Natural killer cell treated with Interleukin-12 subunit alpha and Interleukin-12 subunit beta and Interleukin-15 and Interleukin-18, amount 100 ng/mL, for 72 hours (primary cell): ENCODE measurements at regions not wholly inside any gene's neighbourhood (a gene's known extent, or its start where the extent isn't known, plus 50 kb on each side); places are given as distances from the start of the nearest gene placed in this dataset.
"Not testable (repeated sequence)": the region's sequence is repeated elsewhere in the genome, so short reads cannot be mapped to it uniquely, and the experiment has no call there.

Source experiments
- ATAC-seq, 2 donors: fragments of 150-1000 bp; cut with Tn5 transposase in 1 of 2; sonication (Bioruptor Pico), chemical (Tn5 transposase) in 1 of 2; 2 replicates each; pipeline ENCODE4 v1.10.0; 2021
- DNase-seq: peaks from one replicate; pipeline ENCODE4 v3.0.0; 2022; ENCODE audit warnings: low spot score
- H3K27ac Mint-ChIP-seq, 2 donors: 1 replicate in 1 of 2; 2 replicates in 1 of 2; pipeline ENCODE4 v1.8.0; 2022; ENCODE audit warnings: mixed read lengths in 2 of 2, mild to moderate bottlenecking in 1 of 2, moderate library complexity in 1 of 2
- H3K27me3 Mint-ChIP-seq, 2 donors: 1 replicate in 1 of 2; 2 replicates in 1 of 2; pipeline ENCODE4 v1.8.0; 2022; ENCODE audit warnings: mixed read lengths in 2 of 2
- H3K36me3 Mint-ChIP-seq: one replicate; pipeline ENCODE4 v1.8.0; 2022; ENCODE audit warnings: mixed read lengths
- H3K4me1 Mint-ChIP-seq, 2 donors: 1 replicate in 1 of 2; 2 replicates in 1 of 2; pipeline ENCODE4 v1.8.0; 2022; ENCODE audit warnings: low read depth in 2 of 2, mixed read lengths in 2 of 2, mild to moderate bottlenecking in 1 of 2
- H3K4me3 Mint-ChIP-seq: one replicate; pipeline ENCODE4 v1.8.0; 2022; ENCODE audit warnings: mixed read lengths
- H3K9me3 Mint-ChIP-seq: 2 replicates; pipeline ENCODE4 v1.8.0; 2022; ENCODE audit warnings: mixed read lengths

GRCh38 chrX:122596998-122597397 lies 587.1 kb upstream of the GRIA3 start:
- no peak overlapping the region for H3K27ac Mint-ChIP-seq
- ATAC-seq (no peak), DNase-seq (no peak)
- no peaks in the 10 kb centered on the region for H3K36me3 Mint-ChIP-seq
- H3K4me1 Mint-ChIP-seq = no peaks in the 10 kb centered on the region
- H3K27me3 Mint-ChIP-seq = no peaks in the 10 kb centered on the region
- peaks cover 7% of the 10 kb centered on the region for H3K9me3 Mint-ChIP-seq
- H3K4me3 Mint-ChIP-seq = no peak overlapping the region

- peaks cover 13% of the 10 kb centered on the region for H3K9me3 Mint-ChIP-seq
- ATAC-seq (no peak), DNase-seq (no peak)
- no peak overlapping the region for H3K27ac Mint-ChIP-seq
- peaks cover 0 to 2% of the 10 kb centered on the region in 2 donors for H3K27me3 Mint-ChIP-seq
- H3K4me1 Mint-ChIP-seq = no peaks in the 10 kb centered on the region
- H3K36me3 Mint-ChIP-seq = no peaks in the 10 kb centered on the region
- H3K4me3 Mint-ChIP-seq = no peak overlapping the region
Observed at GRCh38 chrX:122622795-122623194, 561.3 kb upstream of the GRIA3 start.

- H3K9me3 Mint-ChIP-seq = peaks cover 8% of the 10 kb centered on the region
- ATAC-seq = no peak
- no peak overlapping the region for H3K4me3 Mint-ChIP-seq
- no peak overlapping the region for H3K27ac Mint-ChIP-seq
- H3K4me1 Mint-ChIP-seq = no peaks in the 10 kb centered on the region
- no peak for DNase-seq
- H3K36me3 Mint-ChIP-seq = no peaks in the 10 kb centered on the region
- peaks cover 0 to under 1% of the 10 kb centered on the region in 2 donors for H3K27me3 Mint-ChIP-seq
Observed at GRCh38 chrX:122625239-122625638, 558.8 kb upstream of the GRIA3 start.

GRCh38 chrX:122625821-122626220 lies 558.3 kb upstream of the GRIA3 start:
- Mint-ChIP-seq H3K9me3 (peaks cover 4% of the 10 kb centered on the region), H3K4me1 (no peaks in the 10 kb centered on the region), H3K27ac (no peak overlapping the region), H3K27me3 (no peaks in the 10 kb centered on the region), H3K36me3 (no peaks in the 10 kb centered on the region), H3K4me3 (no peak overlapping the region)
- DNase-seq (no peak), ATAC-seq (no peak)

GRCh38 chrX:122626871-122627270 lies 557.2 kb upstream of the GRIA3 start:
- Mint-ChIP-seq H3K4me3 (no peak overlapping the region), H3K36me3 (no peaks in the 10 kb centered on the region), H3K4me1 (no peaks in the 10 kb centered on the region), H3K27ac (no peak overlapping the region), H3K9me3 (peaks cover 4% of the 10 kb centered on the region), H3K27me3 (no peaks in the 10 kb centered on the region)
- no peak for DNase-seq
- ATAC-seq = no peak

GRCh38 chrX:122641136-122641535 lies 542.9 kb upstream of the GRIA3 start:
- H3K36me3 Mint-ChIP-seq = no peaks in the 10 kb centered on the region
- ATAC-seq (no peak), DNase-seq (no peak)
- peaks cover 10% of the 10 kb centered on the region for H3K9me3 Mint-ChIP-seq
- H3K27ac Mint-ChIP-seq = no peak overlapping the region
- no peaks in the 10 kb centered on the region for H3K4me1 Mint-ChIP-seq
- no peak overlapping the region for H3K4me3 Mint-ChIP-seq
- H3K27me3 Mint-ChIP-seq = no peaks in the 10 kb centered on the region

- no peak for DNase-seq
- no peak overlapping the region for H3K27ac Mint-ChIP-seq
- H3K4me3 Mint-ChIP-seq = no peak overlapping the region
- no peaks in the 10 kb centered on the region for H3K4me1 Mint-ChIP-seq
- H3K9me3 Mint-ChIP-seq = peaks cover 10% of the 10 kb centered on the region
- no peaks in the 10 kb centered on the region for H3K36me3 Mint-ChIP-seq
- no peak for ATAC-seq
- no peaks in the 10 kb centered on the region for H3K27me3 Mint-ChIP-seq
Observed at GRCh38 chrX:122641826-122642225, 542.3 kb upstream of the GRIA3 start.

- DNase-seq, H3K4me3 Mint-ChIP-seq, ATAC-seq, H3K36me3 Mint-ChIP-seq, H3K27ac Mint-ChIP-seq, H3K27me3 Mint-ChIP-seq, H3K9me3 Mint-ChIP-seq, H3K4me1 Mint-ChIP-seq: not testable (repeated sequence)
Observed at GRCh38 chrX:122655256-122655655, 528.8 kb upstream of the GRIA3 start.

- Mint-ChIP-seq H3K4me1 (no peaks in the 10 kb centered on the region), H3K4me3 (no peak overlapping the region), H3K9me3 (peaks cover 10% of the 10 kb centered on the region), H3K27ac (no peak overlapping the region), H3K27me3 (no peaks in the 10 kb centered on the region), H3K36me3 (no peaks in the 10 kb centered on the region)
- DNase-seq = no peak
- no peak for ATAC-seq
Observed at GRCh38 chrX:122666601-122667000, 517.5 kb upstream of the GRIA3 start.

GRCh38 chrX:122667667-122668066 lies 516.4 kb upstream of the GRIA3 start:
- H3K27me3 Mint-ChIP-seq = no peaks in the 10 kb centered on the region
- ATAC-seq = no peak
- H3K27ac Mint-ChIP-seq = no peak overlapping the region
- no peaks in the 10 kb centered on the region for H3K36me3 Mint-ChIP-seq
- peaks cover 9% of the 10 kb centered on the region for H3K9me3 Mint-ChIP-seq
- no peaks in the 10 kb centered on the region for H3K4me1 Mint-ChIP-seq
- no peak for DNase-seq
- H3K4me3 Mint-ChIP-seq = no peak overlapping the region

GRCh38 chrX:122703762-122704161 lies 480.3 kb upstream of the GRIA3 start:
- H3K27me3 Mint-ChIP-seq = no peaks in the 10 kb centered on the region
- H3K27ac Mint-ChIP-seq = no peak overlapping the region
- H3K36me3 Mint-ChIP-seq = no peaks in the 10 kb centered on the region
- ATAC-seq (no peak), DNase-seq (no peak)
- no peaks in the 10 kb centered on the region for H3K4me1 Mint-ChIP-seq
- no peak overlapping the region for H3K4me3 Mint-ChIP-seq
- peaks cover 7% of the 10 kb centered on the region for H3K9me3 Mint-ChIP-seq

GRCh38 chrX:122739770-122740169 lies 444.3 kb upstream of the GRIA3 start:
- Mint-ChIP-seq H3K27me3 (no peaks in the 10 kb centered on the region), H3K36me3 (no peaks in the 10 kb centered on the region), H3K4me1 (no peaks in the 10 kb centered on the region), H3K27ac (no peak overlapping the region), H3K4me3 (no peak overlapping the region), H3K9me3 (peaks cover 4% of the 10 kb centered on the region)
- DNase-seq = no peak
- no peak for ATAC-seq

- Mint-ChIP-seq H3K4me3 (no peak overlapping the region), H3K4me1 (no peaks in the 10 kb centered on the region), H3K27me3 (no peaks in the 10 kb centered on the region), H3K27ac (no peak overlapping the region), H3K36me3 (no peaks in the 10 kb centered on the region), H3K9me3 (peaks cover 9% of the 10 kb centered on the region)
- DNase-seq (no peak), ATAC-seq (no peak)
Observed at GRCh38 chrX:122770581-122770980, 413.5 kb upstream of the GRIA3 start.

- H3K4me3 Mint-ChIP-seq = no peak overlapping the region
- H3K9me3 Mint-ChIP-seq = peaks cover 8% of the 10 kb centered on the region
- H3K4me1 Mint-ChIP-seq = no peaks in the 10 kb centered on the region
- DNase-seq (no peak), ATAC-seq (no peak)
- no peaks in the 10 kb centered on the region for H3K27me3 Mint-ChIP-seq
- H3K27ac Mint-ChIP-seq = no peak overlapping the region
- no peaks in the 10 kb centered on the region for H3K36me3 Mint-ChIP-seq
Observed at GRCh38 chrX:122771933-122772332, 412.1 kb upstream of the GRIA3 start.

GRCh38 chrX:122777766-122778165 lies 406.3 kb upstream of the GRIA3 start:
- Mint-ChIP-seq H3K36me3 (no peaks in the 10 kb centered on the region), H3K4me3 (no peak overlapping the region), H3K27me3 (no peaks in the 10 kb centered on the region), H3K9me3 (peaks cover 7% of the 10 kb centered on the region), H3K27ac (no peak overlapping the region), H3K4me1 (no peaks in the 10 kb centered on the region)
- ATAC-seq (no peak), DNase-seq (no peak)
